Natural killer cell (primary cell): ENCODE measurements at regions not wholly inside any gene's neighbourhood (a gene's known extent, or its start where the extent isn't known, plus 50 kb on each side); places are given as distances from the start of the nearest gene placed in this dataset.

ENCODE experiments used
- ATAC-seq, 3 donors: fragments of 150-1000 bp in 2 of 3; fragments of 200-7000 bp in 1 of 3; cut with Tn5 transposase; 1 replicate in 1 of 3; 2 replicates in 2 of 3; pipeline ENCODE4 v1.10.0; 2021; ENCODE audit warnings: mild to moderate bottlenecking in 2 of 3, moderate library complexity in 2 of 3
- DNase-seq, 2 donors: peaks; one replicate each; pipeline versions ENCODE4 v3.0.0 to v3.0.0-alpha.2; 2013 to 2021; ENCODE audit warnings: mixed read lengths in 1 of 2
- H3K27ac ChIP-seq: one replicate; pipeline ENCODE4 v1.5.1; 2013; ENCODE audit warnings: mild to moderate bottlenecking, low read length
- H3K27me3 ChIP-seq: one replicate; pipeline ENCODE4 v1.6.1; 2013; ENCODE audit warnings: low read length; ENCODE audit not compliant: control insufficient read depth, insufficient read depth
- H3K36me3 ChIP-seq: one replicate; pipeline ENCODE4 v1.6.1; 2013; ENCODE audit warnings: low read length; ENCODE audit not compliant: control insufficient read depth, insufficient read depth
- H3K4me1 ChIP-seq: one replicate; pipeline ENCODE4 v1.6.1; 2013; ENCODE audit warnings: low read length; ENCODE audit not compliant: control insufficient read depth, insufficient read depth
- H3K4me3 ChIP-seq: one replicate; pipeline ENCODE4 v1.5.1; 2013; ENCODE audit warnings: low read length
- H3K9me3 ChIP-seq: one replicate; pipeline ENCODE4 v1.6.1; 2013; ENCODE audit warnings: low read length; ENCODE audit not compliant: control insufficient read depth, insufficient read depth
- H3K27ac Mint-ChIP-seq, 2 donors: one replicate each; pipeline ENCODE4 v1.8.0; 2022; ENCODE audit warnings: mild to moderate bottlenecking in 2 of 2, mixed read lengths in 2 of 2, moderate library complexity in 1 of 2
- H3K27me3 Mint-ChIP-seq, 2 donors: one replicate each; pipeline ENCODE4 v1.8.0; 2022; ENCODE audit warnings: low read depth in 2 of 2, mixed read lengths in 2 of 2
- H3K36me3 Mint-ChIP-seq: one replicate; pipeline ENCODE4 v1.8.0; 2022; ENCODE audit warnings: mixed read lengths
- H3K4me1 Mint-ChIP-seq, 2 donors: one replicate each; pipeline ENCODE4 v1.8.0; 2022; ENCODE audit warnings: mixed read lengths in 2 of 2
- H3K4me3 Mint-ChIP-seq: one replicate; pipeline ENCODE4 v1.8.0; 2022; ENCODE audit warnings: mild to moderate bottlenecking, moderate library complexity, mixed read lengths
- H3K9me3 Mint-ChIP-seq, 2 donors: one replicate each; pipeline ENCODE4 v1.8.0; 2022; ENCODE audit warnings: mixed read lengths in 2 of 2
- WGBS: methylation state at CpG from one replicate; pipeline ENCODE4 v1.1.7; 2013; ENCODE audit warnings: missing lambda C conversion rate; ENCODE audit not compliant: insufficient coverage; 5-methylcytosine and 5-hydroxymethylcytosine counted together
- intact Hi-C: fragments of 100-400 bp; cut with micrococcal nuclease; formaldehyde crosslinking; loops from one replicate; pipeline ENCODE4 v1.14.2; 2022
- TF ChIP-seq, protein P1 (sequence below): fragments of 200-600 bp; IDR thresholded peaks from one replicate; pipeline ENCODE4 v1.8.0; 2022; ENCODE audit warnings: antibody characterized with exemption

DNA sequence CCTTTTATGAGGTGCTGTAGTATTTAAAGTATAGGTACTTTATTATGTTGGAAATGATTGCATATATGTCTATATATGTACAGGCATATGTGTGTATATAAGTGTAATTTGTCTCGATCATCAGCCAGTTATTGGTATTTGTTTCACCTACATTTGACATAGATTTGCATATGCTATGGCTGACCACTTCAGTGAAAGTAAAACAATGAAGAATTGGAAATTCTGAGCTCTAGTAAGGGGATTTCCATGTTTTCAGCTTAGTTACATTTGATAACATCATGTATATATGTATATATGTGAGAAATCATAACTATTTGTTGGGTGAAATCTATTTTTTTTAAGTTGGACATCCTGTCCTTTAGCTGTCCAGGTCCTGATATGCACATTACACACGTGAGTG, 1303.9 kb downstream of the EFNB2 start:
- H3K27ac ChIP-seq = no peak overlapping the region
- Mint-ChIP-seq H3K27ac (no peak overlapping the region), H3K27me3 (no peaks in the 10 kb centered on the region), H3K4me1 (no peaks in the 10 kb centered on the region), H3K36me3 (no peaks in the 10 kb centered on the region), H3K4me3 (no peak overlapping the region), H3K9me3 (peaks cover 0 to 4% of the 10 kb centered on the region in 2 donors)
- no peaks in the 10 kb centered on the region for H3K9me3 ChIP-seq
- no peak for ATAC-seq
- no peaks in the 10 kb centered on the region for H3K36me3 ChIP-seq
- WGBS = 67% methylated on average over 2 of the region's 2 CpGs
- no peak for DNase-seq
- no peak overlapping the region for H3K4me3 ChIP-seq
- TF ChIP-seq, protein P1, sequence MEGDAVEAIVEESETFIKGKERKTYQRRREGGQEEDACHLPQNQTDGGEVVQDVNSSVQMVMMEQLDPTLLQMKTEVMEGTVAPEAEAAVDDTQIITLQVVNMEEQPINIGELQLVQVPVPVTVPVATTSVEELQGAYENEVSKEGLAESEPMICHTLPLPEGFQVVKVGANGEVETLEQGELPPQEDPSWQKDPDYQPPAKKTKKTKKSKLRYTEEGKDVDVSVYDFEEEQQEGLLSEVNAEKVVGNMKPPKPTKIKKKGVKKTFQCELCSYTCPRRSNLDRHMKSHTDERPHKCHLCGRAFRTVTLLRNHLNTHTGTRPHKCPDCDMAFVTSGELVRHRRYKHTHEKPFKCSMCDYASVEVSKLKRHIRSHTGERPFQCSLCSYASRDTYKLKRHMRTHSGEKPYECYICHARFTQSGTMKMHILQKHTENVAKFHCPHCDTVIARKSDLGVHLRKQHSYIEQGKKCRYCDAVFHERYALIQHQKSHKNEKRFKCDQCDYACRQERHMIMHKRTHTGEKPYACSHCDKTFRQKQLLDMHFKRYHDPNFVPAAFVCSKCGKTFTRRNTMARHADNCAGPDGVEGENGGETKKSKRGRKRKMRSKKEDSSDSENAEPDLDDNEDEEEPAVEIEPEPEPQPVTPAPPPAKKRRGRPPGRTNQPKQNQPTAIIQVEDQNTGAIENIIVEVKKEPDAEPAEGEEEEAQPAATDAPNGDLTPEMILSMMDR = no peak
- no peaks in the 10 kb centered on the region for H3K4me1 ChIP-seq
- intact Hi-C loops = no loop called here
- no peaks in the 10 kb centered on the region for H3K27me3 ChIP-seq

DNA sequence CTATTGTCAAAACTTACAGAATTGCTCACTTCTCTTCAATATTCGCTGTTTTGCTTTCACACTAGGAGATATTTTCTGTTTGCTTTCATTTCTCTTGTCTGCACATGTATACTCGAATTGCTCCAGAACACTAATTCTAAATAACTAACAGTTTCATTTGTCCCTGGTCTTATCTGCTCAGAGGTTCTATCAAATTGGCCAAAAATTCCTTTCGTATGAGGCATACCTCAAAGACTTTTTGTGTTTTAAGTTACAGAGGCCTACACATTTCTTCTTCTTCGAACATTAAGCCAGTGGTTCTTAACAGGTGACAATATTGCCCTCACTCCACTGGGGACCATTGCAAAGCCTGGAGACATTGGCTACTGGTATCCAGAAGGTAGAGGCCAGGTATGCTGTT, 1314.6 kb downstream of the EFNB2 start:
- no peaks in the 10 kb centered on the region for H3K36me3 ChIP-seq
- DNase-seq (no peak), ATAC-seq (no peak)
- Mint-ChIP-seq H3K36me3 (no peaks in the 10 kb centered on the region), H3K9me3 (no peaks in the 10 kb centered on the region), H3K4me3 (no peak overlapping the region), H3K27ac (no peak overlapping the region), H3K4me1 (no peaks in the 10 kb centered on the region), H3K27me3 (no peaks in the 10 kb centered on the region)
- no peaks in the 10 kb centered on the region for H3K4me1 ChIP-seq
- H3K27ac ChIP-seq = no peak overlapping the region
- intact Hi-C loops = no loop called here
- TF ChIP-seq, protein P1 = no peak
- WGBS = 84% methylated on average over 4 of the region's 4 CpGs
- H3K9me3 ChIP-seq = no peaks in the 10 kb centered on the region
- H3K27me3 ChIP-seq = no peaks in the 10 kb centered on the region
- no peak overlapping the region for H3K4me3 ChIP-seq

DNA sequence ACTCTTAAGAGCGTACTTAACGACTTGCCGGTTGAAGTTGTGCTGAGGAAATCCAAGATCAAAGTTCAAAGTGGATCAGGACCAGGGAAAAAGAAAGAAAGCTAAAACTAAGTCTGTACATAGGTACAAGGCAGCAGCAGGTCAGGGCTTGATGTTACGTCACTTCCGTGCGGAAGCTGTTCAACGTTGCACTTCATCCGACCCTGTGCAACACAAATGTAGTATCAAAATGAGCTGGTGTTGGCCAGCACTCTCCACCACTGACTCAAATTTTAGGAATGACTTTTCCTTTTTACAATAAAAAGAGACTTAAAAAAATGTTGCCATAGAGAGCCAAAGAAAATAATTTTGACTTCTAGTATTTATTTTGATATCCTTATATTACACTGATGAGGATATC, 1315.4 kb downstream of the EFNB2 start:
- Mint-ChIP-seq H3K4me3 (no peak overlapping the region), H3K36me3 (no peaks in the 10 kb centered on the region), H3K9me3 (no peaks in the 10 kb centered on the region), H3K27me3 (no peaks in the 10 kb centered on the region), H3K4me1 (no peaks in the 10 kb centered on the region), H3K27ac (no peak overlapping the region)
- intact Hi-C loops = no loop called here
- H3K27me3 ChIP-seq = no peaks in the 10 kb centered on the region
- no peaks in the 10 kb centered on the region for H3K9me3 ChIP-seq
- 97% methylated on average over 8 of the region's 8 CpGs for WGBS
- TF ChIP-seq, protein P1 = no peak
- DNase-seq (no peak), ATAC-seq (no peak)
- H3K4me1 ChIP-seq = no peaks in the 10 kb centered on the region
- no peaks in the 10 kb centered on the region for H3K36me3 ChIP-seq
- no peak overlapping the region for H3K4me3 ChIP-seq
- H3K27ac ChIP-seq = no peak overlapping the region

DNA sequence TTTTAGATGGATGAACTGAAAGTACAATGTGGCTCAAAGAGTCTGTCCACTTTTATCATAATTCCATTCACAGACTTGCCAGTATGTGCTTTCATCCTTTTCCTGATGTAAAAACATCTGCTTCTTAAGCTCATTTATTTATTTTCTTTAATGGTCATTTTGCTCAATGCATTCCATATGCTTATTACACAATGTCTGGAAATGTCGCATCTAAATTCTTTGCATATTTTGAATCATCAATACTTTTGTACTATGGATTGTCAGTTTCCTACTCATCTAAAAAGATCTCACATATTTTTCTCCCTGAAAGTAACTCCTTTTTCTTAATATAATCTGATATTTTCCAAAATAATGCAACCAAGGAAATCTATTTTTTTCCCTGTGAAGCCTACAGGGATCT, 1315.8 kb downstream of the EFNB2 start:
- TF ChIP-seq, protein P1 = no peak
- H3K4me1 ChIP-seq = no peaks in the 10 kb centered on the region
- Mint-ChIP-seq H3K36me3 (no peaks in the 10 kb centered on the region), H3K27me3 (no peaks in the 10 kb centered on the region), H3K27ac (no peak overlapping the region), H3K4me3 (no peak overlapping the region), H3K9me3 (no peaks in the 10 kb centered on the region), H3K4me1 (no peaks in the 10 kb centered on the region)
- no peaks in the 10 kb centered on the region for H3K9me3 ChIP-seq
- H3K4me3 ChIP-seq = no peak overlapping the region
- H3K27me3 ChIP-seq = no peaks in the 10 kb centered on the region
- H3K27ac ChIP-seq = no peak overlapping the region
- no peak for DNase-seq
- intact Hi-C loops = no loop called here
- no peaks in the 10 kb centered on the region for H3K36me3 ChIP-seq
- ATAC-seq = no peak
- WGBS = 100% methylated on average over 1 of the region's 1 CpG
